Activated CD4-positive, alpha-beta T cell treated with anti-CD3 and anti-CD28 coated beads, Interleukin-2, amount 10 ng/mL, durations not matched to agents 7 days and 5 days (primary cell): ENCODE measurements at regions not wholly inside any gene's neighbourhood (a gene's known extent, or its start where the extent isn't known, plus 50 kb on each side); places are given as distances from the start of the nearest gene placed in this dataset.
"Not testable (repeated sequence)": the region's sequence is repeated elsewhere in the genome, so short reads cannot be mapped to it uniquely, and the experiment has no call there.

ENCODE experiments used
- CTCF ChIA-PET: fragments of 350-600 bp; sonication (Branson Sonifier 250); formaldehyde crosslinking; loops from one replicate; lab custom pipeline; 2021; ENCODE audit warnings: antibody characterized with exemption; lab: Charles Lee
- POLR2A ChIA-PET: fragments of 350-600 bp; sonication (Branson Sonifier 250); formaldehyde crosslinking; loops from one replicate; lab custom pipeline; 2021; ENCODE audit warnings: antibody characterized with exemption; lab: Charles Lee
- DNase-seq: peaks from one replicate; pipeline ENCODE4 v3.0.0-alpha.2; 2020
- H3K27ac Mint-ChIP-seq: one replicate; pipeline ENCODE4 v1.8.0; 2021; ENCODE audit warnings: mild to moderate bottlenecking, moderate library complexity, mixed read lengths
- H3K27me3 Mint-ChIP-seq: one replicate; pipeline ENCODE4 v1.8.0; 2021; ENCODE audit warnings: mixed read lengths
- H3K36me3 Mint-ChIP-seq: one replicate; pipeline ENCODE4 v1.8.0; 2021; ENCODE audit warnings: low read depth, mixed read lengths
- H3K4me1 Mint-ChIP-seq: one replicate; pipeline ENCODE4 v1.8.0; 2021; ENCODE audit warnings: mixed read lengths
- H3K4me3 Mint-ChIP-seq: one replicate; pipeline ENCODE4 v1.8.0; 2021; ENCODE audit warnings: mild to moderate bottlenecking, moderate library complexity, mixed read lengths
- H3K9me3 Mint-ChIP-seq: one replicate; pipeline ENCODE4 v1.8.0; 2021; ENCODE audit warnings: mixed read lengths

DNA sequence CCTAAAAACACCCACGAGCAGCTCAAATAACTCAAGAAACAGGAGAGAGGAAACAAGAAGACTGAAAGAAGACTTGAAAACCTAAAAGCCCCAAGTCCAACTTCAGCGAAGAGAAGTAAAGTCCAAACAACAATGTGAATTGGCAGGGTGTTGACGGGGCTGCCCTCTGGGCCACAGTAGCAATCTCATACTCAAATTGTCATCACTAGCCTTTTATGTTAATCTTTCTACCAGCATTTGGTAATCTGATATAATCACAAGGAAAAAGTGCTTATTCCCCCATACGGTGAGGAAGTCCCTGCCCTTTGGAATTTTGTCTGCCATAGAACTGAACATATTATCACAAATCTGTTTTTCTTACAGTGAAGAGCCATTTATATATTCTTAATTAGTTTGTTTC, 51.5 kb upstream of the IFNE start:
- no peak for DNase-seq
- CTCF ChIA-PET, result no interaction called here
- no peaks in the 10 kb centered on the region for H3K36me3 Mint-ChIP-seq
- POLR2A ChIA-PET, result no interaction called here
- no peaks in the 10 kb centered on the region for H3K9me3 Mint-ChIP-seq
- no peaks in the 10 kb centered on the region for H3K4me1 Mint-ChIP-seq
- H3K27me3 Mint-ChIP-seq, result no peaks in the 10 kb centered on the region
- H3K27ac Mint-ChIP-seq, result no peak overlapping the region
- H3K4me3 Mint-ChIP-seq, result no peak overlapping the region

DNA sequence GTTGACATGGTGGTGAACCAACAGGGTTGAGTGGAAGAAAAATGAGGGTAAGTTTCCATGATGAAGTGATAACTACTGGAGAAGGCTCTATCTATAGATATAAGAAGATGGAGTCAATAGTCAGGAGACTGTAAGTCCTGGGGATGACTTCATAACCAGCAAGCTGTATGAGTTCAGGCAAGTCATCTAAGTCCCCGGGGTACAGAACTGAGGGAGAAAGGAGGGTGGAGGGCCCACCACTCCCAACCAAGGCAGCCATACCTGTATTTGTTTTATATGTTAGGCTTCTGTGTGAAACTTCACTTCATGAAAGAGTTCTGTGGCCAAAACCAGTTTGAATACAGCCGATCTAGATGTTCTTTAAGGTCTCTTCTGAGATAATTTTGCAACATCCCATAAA, 53.3 kb upstream of the IFNE start:
- no peak for DNase-seq
- Mint-ChIP-seq H3K27ac (no peak overlapping the region), H3K9me3 (no peaks in the 10 kb centered on the region), H3K4me3 (no peak overlapping the region), H3K36me3 (no peaks in the 10 kb centered on the region), H3K4me1 (no peaks in the 10 kb centered on the region), H3K27me3 (no peaks in the 10 kb centered on the region)
- POLR2A ChIA-PET, result no interaction called here
- CTCF ChIA-PET, result no interaction called here

DNA sequence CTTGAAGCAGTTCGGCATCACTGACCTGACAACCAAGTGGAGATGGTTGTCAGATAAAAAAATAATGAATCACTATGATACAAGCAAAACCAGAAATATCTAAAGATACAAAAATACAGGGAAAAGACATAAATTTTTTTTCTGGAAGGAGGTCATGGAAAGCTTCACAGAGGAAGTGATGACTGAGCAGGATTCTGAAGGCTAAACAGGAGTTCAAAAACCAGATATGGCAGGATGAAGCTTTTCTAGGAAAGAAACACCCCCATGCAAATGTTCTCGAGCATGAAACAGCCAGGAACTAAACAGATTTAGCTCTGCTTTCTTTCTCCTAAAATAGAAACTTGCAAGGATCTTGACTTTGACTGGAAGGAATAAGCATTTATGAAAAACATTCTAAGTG, 60.7 kb upstream of the IFNE start:
- CTCF ChIA-PET, result no interaction called here
- DNase-seq, result no peak
- Mint-ChIP-seq H3K36me3 (no peaks in the 10 kb centered on the region), H3K9me3 (peaks cover 2% of the 10 kb centered on the region), H3K4me3 (no peak overlapping the region), H3K27ac (no peak overlapping the region), H3K27me3 (no peaks in the 10 kb centered on the region), H3K4me1 (peaks cover 1% of the 10 kb centered on the region)
- POLR2A ChIA-PET, result no interaction called here

DNA sequence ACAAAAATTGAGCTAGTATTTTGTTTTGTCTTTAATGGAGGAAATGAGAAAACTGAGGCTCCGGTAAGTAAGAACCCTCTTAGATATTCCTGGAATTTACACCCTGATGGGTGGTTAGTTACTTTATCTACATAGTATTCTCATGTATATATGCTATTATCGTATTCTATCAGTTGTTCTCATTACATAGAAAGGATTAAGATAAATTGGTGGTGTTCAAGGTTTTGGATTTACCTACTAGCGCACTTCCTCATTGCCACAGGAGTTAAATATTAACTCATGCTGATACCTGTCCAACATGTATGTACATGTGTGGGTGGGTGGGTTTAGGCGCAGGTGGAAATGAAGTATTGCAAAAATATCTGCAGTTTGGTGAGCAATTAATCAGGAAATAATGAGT, 61.1 kb upstream of the IFNE start:
- peaks cover 2% of the 10 kb centered on the region for H3K9me3 Mint-ChIP-seq
- H3K4me3 Mint-ChIP-seq, result no peak overlapping the region
- ChIA-PET POLR2A (no interaction called here), CTCF (no interaction called here)
- H3K27ac Mint-ChIP-seq, result no peak overlapping the region
- DNase-seq, result no peak
- H3K4me1 Mint-ChIP-seq, result peaks cover 1% of the 10 kb centered on the region
- no peaks in the 10 kb centered on the region for H3K36me3 Mint-ChIP-seq
- no peaks in the 10 kb centered on the region for H3K27me3 Mint-ChIP-seq

DNA sequence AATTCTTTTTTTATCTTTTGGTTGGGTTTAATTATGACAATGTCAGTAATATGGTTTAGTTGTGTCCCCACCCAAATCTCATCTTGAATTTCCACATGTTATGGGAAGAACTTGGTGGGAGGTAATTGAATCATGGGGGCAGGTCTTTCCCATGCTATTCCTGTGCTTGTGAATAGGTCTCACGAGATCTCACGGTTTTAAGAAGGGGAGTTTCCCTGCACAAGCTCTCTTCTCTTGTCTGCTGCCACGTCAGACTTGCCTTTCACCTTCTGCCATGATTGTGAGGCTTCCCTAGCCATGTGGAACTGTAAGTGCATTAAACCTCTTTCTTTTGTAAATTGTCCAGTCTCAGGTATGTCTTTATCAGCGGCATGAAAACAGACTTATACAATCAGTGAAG, 61.7 kb upstream of the IFNE start:
- DNase-seq, H3K4me1 Mint-ChIP-seq, POLR2A ChIA-PET, CTCF ChIA-PET, H3K4me3 Mint-ChIP-seq, H3K27ac Mint-ChIP-seq, H3K36me3 Mint-ChIP-seq, H3K9me3 Mint-ChIP-seq, H3K27me3 Mint-ChIP-seq: not testable (repeated sequence)

DNA sequence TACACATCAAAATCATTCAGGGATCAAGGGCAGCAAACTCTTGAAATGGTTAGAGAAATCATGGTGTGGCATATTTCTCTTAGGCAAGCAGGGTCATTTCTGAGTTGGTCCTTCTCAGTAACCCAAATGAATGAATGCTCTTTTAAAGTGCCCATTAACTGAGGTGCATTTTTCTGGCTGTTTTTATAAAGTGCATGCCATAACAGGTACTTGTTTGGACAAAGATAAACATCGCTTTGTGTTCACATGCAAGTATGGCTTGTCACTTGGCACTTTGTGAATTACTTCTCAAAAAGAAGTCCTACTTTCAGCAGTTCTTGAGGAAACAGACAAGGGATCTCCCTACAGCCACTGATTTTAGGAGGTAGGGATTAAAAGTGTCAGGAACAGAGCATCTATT, 64.8 kb upstream of the IFNE start:
- CTCF ChIA-PET, result interaction anchor here (1.4 kb wide), 1 partner anchor 12 kb away, joined by 7 read pairs; no protein-coding TSS in a partner anchor
- peaks cover 2% of the 10 kb centered on the region for H3K9me3 Mint-ChIP-seq
- H3K36me3 Mint-ChIP-seq, result no peaks in the 10 kb centered on the region
- POLR2A ChIA-PET, result no interaction called here
- H3K4me1 Mint-ChIP-seq, result peaks cover 9% of the 10 kb centered on the region
- H3K27ac Mint-ChIP-seq, result no peak overlapping the region
- H3K4me3 Mint-ChIP-seq, result no peak overlapping the region
- DNase-seq, result no peak
- H3K27me3 Mint-ChIP-seq, result no peaks in the 10 kb centered on the region

DNA sequence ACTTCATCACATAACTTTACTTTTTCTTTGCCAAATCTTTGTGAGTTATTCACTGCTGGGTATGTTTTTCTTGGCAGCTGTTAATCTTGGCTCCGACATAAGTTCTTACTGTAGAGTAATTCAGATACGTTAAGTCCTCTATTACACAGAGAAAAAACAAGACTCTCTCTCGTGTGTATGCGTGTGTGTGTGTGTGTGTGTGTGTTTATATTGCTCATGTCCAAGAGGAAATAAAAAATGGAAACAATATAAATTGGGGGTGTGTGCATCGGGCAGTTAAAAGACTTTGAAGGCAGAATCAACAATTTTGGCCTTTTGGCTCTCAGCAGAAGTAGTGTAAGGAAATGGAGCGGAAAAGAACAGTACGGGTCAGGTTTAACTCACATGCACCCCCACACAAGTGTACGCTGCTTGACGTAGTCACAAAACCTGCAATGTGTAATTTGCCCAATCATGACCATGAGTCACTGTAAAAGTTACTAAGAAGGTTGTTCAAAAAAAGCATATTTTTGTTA, 67.2 kb upstream of the IFNE start:
- Mint-ChIP-seq H3K4me3 (no peak overlapping the region), H3K9me3 (peaks cover 2% of the 10 kb centered on the region), H3K27me3 (peaks cover 5% of the 10 kb centered on the region), H3K36me3 (no peaks in the 10 kb centered on the region), H3K27ac (no peak overlapping the region), H3K4me1 (peaks cover 12% of the 10 kb centered on the region)
- CTCF ChIA-PET, result no interaction called here
- POLR2A ChIA-PET, result no interaction called here
- DNase-seq, result no peak

DNA sequence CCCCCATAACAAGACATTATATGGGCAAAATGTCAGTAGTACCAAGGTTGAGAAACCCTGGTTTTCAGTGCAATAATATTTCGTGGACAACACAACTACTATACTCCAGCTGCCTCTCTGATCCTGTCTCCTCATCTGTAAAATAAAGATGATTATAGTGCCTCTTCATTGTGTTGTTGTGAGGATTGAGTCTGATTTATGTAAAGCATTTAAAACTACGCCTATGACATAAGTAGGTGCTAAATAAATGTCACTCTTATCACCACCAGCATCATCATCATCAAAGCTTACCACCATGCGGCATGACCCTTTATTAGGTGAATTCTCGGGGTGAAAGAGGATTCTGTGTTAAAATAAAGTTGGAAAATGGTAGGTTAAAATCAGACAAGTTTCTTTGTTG, 67.8 kb upstream of the IFNE start:
- H3K27ac Mint-ChIP-seq, result no peak overlapping the region
- no peaks in the 10 kb centered on the region for H3K36me3 Mint-ChIP-seq
- H3K4me3 Mint-ChIP-seq, result no peak overlapping the region

DNA sequence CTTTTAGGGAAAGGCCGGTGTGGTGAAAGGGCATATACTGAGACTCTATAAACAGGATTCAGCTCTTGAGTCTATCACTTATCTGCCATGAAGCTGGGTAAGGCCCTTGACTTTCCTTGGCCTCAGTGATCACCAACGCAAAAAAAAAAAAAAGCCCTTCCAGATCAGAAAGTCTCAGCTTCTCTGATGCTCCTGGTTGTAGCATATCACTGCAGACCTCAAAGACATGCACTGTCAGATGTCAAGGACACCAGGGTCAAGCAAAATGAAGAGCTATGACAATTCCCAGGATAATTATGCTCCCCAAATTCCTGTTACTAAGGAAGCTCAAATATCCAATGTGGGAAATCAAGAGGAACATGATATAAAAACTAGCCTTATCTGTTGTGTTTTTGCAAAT, 68.3 kb upstream of the IFNE start:
- no peaks in the 10 kb centered on the region for H3K9me3 Mint-ChIP-seq
- POLR2A ChIA-PET, result no interaction called here
- peaks cover 12% of the 10 kb centered on the region for H3K4me1 Mint-ChIP-seq
- CTCF ChIA-PET, result interaction anchor here (0.8 kb wide), 1 partner anchor 16 kb away, joined by 3 read pairs; no protein-coding TSS in a partner anchor
- no peak overlapping the region for H3K4me3 Mint-ChIP-seq
- peaks cover 12% of the 10 kb centered on the region for H3K27me3 Mint-ChIP-seq
- no peak overlapping the region for H3K27ac Mint-ChIP-seq
- no peaks in the 10 kb centered on the region for H3K36me3 Mint-ChIP-seq
- no peak for DNase-seq

More for the DNA sequence above, 67.8 kb upstream of the IFNE start:
- H3K9me3 Mint-ChIP-seq, result no peaks in the 10 kb centered on the region
- peaks cover 12% of the 10 kb centered on the region for H3K4me1 Mint-ChIP-seq
- DNase-seq, result no peak
- peaks cover 8% of the 10 kb centered on the region for H3K27me3 Mint-ChIP-seq
- ChIA-PET POLR2A (no interaction called here), CTCF (no interaction called here)

DNA sequence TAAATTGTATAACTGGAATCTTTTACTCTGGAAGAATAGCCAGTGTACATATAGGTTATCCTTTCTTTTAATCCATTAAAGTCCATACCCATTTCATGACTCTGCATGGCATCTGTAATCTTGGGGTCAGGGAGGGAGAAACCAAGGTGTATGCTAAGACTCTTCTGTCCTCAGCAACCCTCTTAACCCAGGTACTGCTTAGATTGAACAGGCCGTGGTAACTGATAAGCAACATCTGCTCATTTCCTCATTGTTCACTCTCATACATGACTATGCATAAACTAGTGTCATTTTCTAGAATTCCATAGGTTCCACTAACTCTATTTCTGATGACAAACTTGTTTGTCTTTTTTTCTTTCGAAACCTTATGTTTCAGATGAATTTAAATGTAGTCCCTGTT, 69.3 kb upstream of the IFNE start:
- H3K27ac Mint-ChIP-seq, result no peak overlapping the region
- DNase-seq, result no peak
- CTCF ChIA-PET, result no interaction called here

DNA sequence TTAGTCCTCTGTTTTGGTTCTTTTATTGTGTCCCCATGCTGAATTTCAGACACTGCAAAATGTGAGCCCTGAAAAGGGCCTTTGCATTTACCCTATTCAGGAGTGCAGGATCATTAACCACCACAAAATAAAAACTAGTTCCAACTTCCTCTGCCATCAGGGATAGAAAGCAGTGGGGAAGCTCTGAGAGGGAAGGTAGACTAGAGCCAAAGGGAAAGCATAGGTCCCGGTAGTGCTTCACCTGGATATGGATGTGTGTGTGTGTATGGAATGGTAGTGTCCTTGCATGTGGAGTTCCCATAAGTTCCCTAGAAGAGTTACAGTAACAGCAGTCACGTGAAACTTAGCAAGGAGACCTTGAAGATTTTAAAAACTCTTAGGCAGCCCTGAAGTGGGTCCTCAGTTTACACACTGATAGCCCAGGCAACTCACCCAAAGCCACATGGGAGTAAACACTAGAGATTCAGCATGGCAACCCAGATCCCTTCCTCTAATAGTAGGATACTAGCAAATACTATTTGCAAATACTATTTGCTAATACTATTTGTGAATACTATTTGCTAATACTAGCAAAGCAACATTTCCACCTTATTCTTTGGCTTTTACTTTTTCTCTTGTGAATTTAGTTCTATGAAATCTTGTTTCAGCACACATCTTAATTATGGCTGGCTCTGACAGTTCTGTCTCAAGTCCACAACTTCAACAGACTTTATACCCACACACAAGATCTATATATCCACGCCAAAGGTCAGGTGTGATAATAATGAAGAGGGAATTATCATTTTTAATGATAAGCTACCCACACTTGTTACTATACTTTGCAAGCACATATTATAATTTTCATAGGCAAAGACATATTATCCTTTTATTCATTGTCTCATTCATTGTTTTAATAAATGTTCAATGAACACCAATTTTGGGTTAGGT, 70.4 kb upstream of the IFNE start:
- Mint-ChIP-seq H3K36me3 (no peaks in the 10 kb centered on the region), H3K9me3 (no peaks in the 10 kb centered on the region), H3K4me3 (no peak overlapping the region), H3K4me1 (peaks cover 12% of the 10 kb centered on the region), H3K27ac (no peak overlapping the region), H3K27me3 (peaks cover 29% of the 10 kb centered on the region)
- POLR2A ChIA-PET, result no interaction called here
- no peak for DNase-seq
- CTCF ChIA-PET, result no interaction called here

More for the DNA sequence above, 69.3 kb upstream of the IFNE start:
- POLR2A ChIA-PET, result no interaction called here
- Mint-ChIP-seq H3K36me3 (no peaks in the 10 kb centered on the region), H3K4me3 (no peak overlapping the region), H3K9me3 (no peaks in the 10 kb centered on the region), H3K4me1 (peaks cover 12% of the 10 kb centered on the region), H3K27me3 (peaks cover 19% of the 10 kb centered on the region)

DNA sequence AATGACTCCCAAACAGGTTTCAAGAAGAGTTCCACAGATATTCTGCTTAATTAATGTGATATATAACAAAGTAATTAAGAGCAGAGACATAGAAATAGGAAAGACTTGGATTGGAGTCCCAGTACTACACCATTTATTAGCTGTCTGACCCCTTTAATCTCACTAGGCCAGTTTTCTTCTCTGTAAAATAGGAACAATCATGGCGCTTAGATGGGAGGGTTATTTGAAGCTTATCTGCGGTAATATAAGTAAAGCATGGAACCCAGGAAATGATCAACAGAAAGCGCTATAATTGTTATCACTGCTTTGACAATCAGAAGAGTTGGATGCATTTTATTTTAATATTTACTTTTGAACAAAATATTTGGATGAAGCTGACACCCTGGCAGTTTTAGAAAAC, 71.3 kb upstream of the IFNE start:
- no peak overlapping the region for H3K4me3 Mint-ChIP-seq
- no peak overlapping the region for H3K27ac Mint-ChIP-seq
- H3K36me3 Mint-ChIP-seq, result peaks cover 2% of the 10 kb centered on the region
- peaks cover 17% of the 10 kb centered on the region for H3K4me1 Mint-ChIP-seq
- no peaks in the 10 kb centered on the region for H3K9me3 Mint-ChIP-seq
- no peak for DNase-seq
- ChIA-PET POLR2A (no interaction called here), CTCF (no interaction called here)
- H3K27me3 Mint-ChIP-seq, result peaks cover 38% of the 10 kb centered on the region

DNA sequence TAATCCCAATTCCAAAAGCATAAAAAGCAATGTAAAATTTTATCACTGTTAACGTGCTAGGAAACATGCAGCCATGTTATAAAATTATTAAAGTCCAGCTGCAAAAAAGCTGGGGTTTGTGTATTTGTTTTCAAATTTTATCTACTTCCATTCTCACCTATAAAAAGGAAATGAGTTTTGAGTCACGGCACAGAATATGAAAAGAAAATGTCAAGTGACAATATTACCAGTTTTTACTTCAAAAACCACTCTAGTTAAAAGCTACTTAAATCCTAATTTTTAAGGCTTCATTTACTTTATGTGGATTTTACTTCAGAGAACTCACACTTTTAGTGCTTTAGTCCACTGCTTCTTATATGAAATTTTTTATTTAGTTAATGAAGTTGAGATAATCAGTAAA, 72.7 kb upstream of the IFNE start:
- Mint-ChIP-seq H3K27me3 (peaks cover 44% of the 10 kb centered on the region), H3K9me3 (no peaks in the 10 kb centered on the region), H3K4me1 (peaks cover 23% of the 10 kb centered on the region), H3K4me3 (no peak overlapping the region), H3K36me3 (peaks cover 2% of the 10 kb centered on the region), H3K27ac (no peak overlapping the region)
- CTCF ChIA-PET, result no interaction called here
- DNase-seq, result no peak
- POLR2A ChIA-PET, result no interaction called here
